KMS-11 (cell line): ENCODE measurements at regions not wholly inside any gene's neighbourhood (a gene's known extent, or its start where the extent isn't known, plus 50 kb on each side); places are given as distances from the start of the nearest gene placed in this dataset.

Experiments used
- H2AFZ ChIP-seq: fragments of 200-600 bp; sonication (generic); 2 replicates; pipeline ENCODE4 v1.6.1; 2016; ENCODE audit warnings: antibody characterized with exemption, mixed run types, low read depth
- H3K27ac ChIP-seq: fragments of 200-600 bp; sonication (generic); 2 replicates; pipeline ENCODE4 v1.6.1; 2016; ENCODE audit warnings: mild to moderate bottlenecking, mixed run types
- H3K27me3 ChIP-seq: fragments of 200-600 bp; sonication (generic); 2 replicates; pipeline ENCODE4 v1.6.1; 2017; ENCODE audit warnings: mild to moderate bottlenecking, low read depth, mixed run types, moderate library complexity; ENCODE audit not compliant: insufficient read depth
- H3K36me3 ChIP-seq: fragments of 200-600 bp; sonication (generic); 2 replicates; pipeline ENCODE4 v1.6.1; 2017; ENCODE audit warnings: mild to moderate bottlenecking, mixed run types; ENCODE audit not compliant: insufficient read depth
- H3K4me1 ChIP-seq: fragments of 200-600 bp; sonication (generic); 2 replicates; pipeline ENCODE4 v1.6.1; 2016; ENCODE audit warnings: mild to moderate bottlenecking, low read depth, mixed run types; ENCODE audit not compliant: poor library complexity, severe bottlenecking
- H3K4me2 ChIP-seq: fragments of 200-600 bp; sonication (generic); 2 replicates; pipeline ENCODE4 v1.7.0; 2016; ENCODE audit warnings: mild to moderate bottlenecking, mixed run types
- H3K4me3 ChIP-seq: fragments of 200-600 bp; sonication (generic); IDR thresholded peaks from 2 replicates; pipeline ENCODE4 v1.6.1; 2017; ENCODE audit warnings: low read depth, low read length, mixed read lengths; ENCODE audit not compliant: insufficient read depth
- H3K79me2 ChIP-seq: fragments of 200-600 bp; sonication (generic); 2 replicates; pipeline ENCODE4 v1.6.1; 2016; ENCODE audit warnings: low read depth, mixed run types; ENCODE audit not compliant: insufficient read depth
- H3K9ac ChIP-seq: fragments of 200-600 bp; sonication (generic); 2 replicates; pipeline ENCODE4 v1.6.1; 2016; ENCODE audit warnings: mild to moderate bottlenecking, mixed run types
- H4K20me1 ChIP-seq: fragments of 200-600 bp; sonication (generic); 2 replicates; pipeline ENCODE4 v1.6.1; 2016; ENCODE audit warnings: mild to moderate bottlenecking, mixed run types; ENCODE audit not compliant: insufficient read depth
- CTCF ChIP-seq: fragments of 200-600 bp; sonication (generic); conservative IDR thresholded peaks from 2 replicates; pipeline ENCODE4 v1.6.1; 2017; ENCODE audit warnings: low read depth, mild to moderate bottlenecking, antibody characterized with exemption, low read length, moderate library complexity, mixed read lengths

- Histone ChIP-seq H2AFZ (no peak overlapping the region), H3K4me1 (no peaks in the 10 kb centered on the region), H3K4me2 (no peak overlapping the region), H3K27me3 (no peaks in the 10 kb centered on the region), H3K4me3 (no peak overlapping the region), H3K79me2 (no peaks in the 10 kb centered on the region), H3K36me3 (no peaks in the 10 kb centered on the region), H4K20me1 (no peaks in the 10 kb centered on the region), H3K27ac (no peak overlapping the region), H3K9ac (no peak overlapping the region)
- no peak for TF ChIP-seq CTCF
These were observed 193.7 kb upstream of the BTG1 start for GRCh38 chr12:92339198-92339821.

- no peaks in the 10 kb centered on the region for H4K20me1 ChIP-seq
- H3K27me3 ChIP-seq = no peaks in the 10 kb centered on the region
- TF ChIP-seq CTCF = no peak
- no peak overlapping the region for H3K4me3 ChIP-seq
- no peaks in the 10 kb centered on the region for H3K4me1 ChIP-seq
- H3K9ac ChIP-seq = no peak overlapping the region
- H2AFZ ChIP-seq = no peak overlapping the region
- no peaks in the 10 kb centered on the region for H3K36me3 ChIP-seq
- H3K4me2 ChIP-seq = no peak overlapping the region
- no peaks in the 10 kb centered on the region for H3K79me2 ChIP-seq
- H3K27ac ChIP-seq = no peak overlapping the region
These were observed 193.0 kb upstream of the BTG1 start for GRCh38 chr12:92338671-92339070.

- TF ChIP-seq CTCF = no peak
- Histone ChIP-seq H3K27ac (no peak overlapping the region), H3K36me3 (no peaks in the 10 kb centered on the region)
These were observed 192.5 kb upstream of the BTG1 start for GRCh38 chr12:92338102-92338501.

GRCh38 chr12:92337128-92337527, 191.5 kb upstream of the BTG1 start:
- no peaks in the 10 kb centered on the region for H3K27me3 ChIP-seq
- H2AFZ ChIP-seq = no peak overlapping the region
- H3K4me1 ChIP-seq = no peaks in the 10 kb centered on the region
- H3K79me2 ChIP-seq = no peaks in the 10 kb centered on the region
- no peak overlapping the region for H3K9ac ChIP-seq
- no peak overlapping the region for H3K4me2 ChIP-seq
- TF ChIP-seq CTCF = no peak
- no peaks in the 10 kb centered on the region for H3K36me3 ChIP-seq
- H3K4me3 ChIP-seq = no peak overlapping the region
- no peak overlapping the region for H3K27ac ChIP-seq
- H4K20me1 ChIP-seq = no peaks in the 10 kb centered on the region

More at GRCh38 chr12:92338102-92338501, 192.5 kb upstream of the BTG1 start:
- no peak overlapping the region for H2AFZ ChIP-seq
- no peaks in the 10 kb centered on the region for H3K79me2 ChIP-seq
- no peak overlapping the region for H3K4me3 ChIP-seq
- H3K4me2 ChIP-seq = no peak overlapping the region
- no peaks in the 10 kb centered on the region for H3K4me1 ChIP-seq
- H4K20me1 ChIP-seq = no peaks in the 10 kb centered on the region
- H3K27me3 ChIP-seq = no peaks in the 10 kb centered on the region
- no peak overlapping the region for H3K9ac ChIP-seq
